Rectal smooth muscle tissue (tissue), 1 donor: ENCODE measurements at regions not wholly inside any gene's neighbourhood (a gene's known extent, or its start where the extent isn't known, plus 50 kb on each side); places are given as distances from the start of the nearest gene placed in this dataset.

ENCODE experiments used
- H3K27ac ChIP-seq: one replicate; pipeline ENCODE4 v1.7.0; 2013; ENCODE audit warnings: low read depth, low read length, inconsistent platforms
- H3K27me3 ChIP-seq: one replicate; pipeline ENCODE4 v1.7.0; 2013; ENCODE audit warnings: low read length; ENCODE audit not compliant: control insufficient read depth, insufficient read depth
- H3K36me3 ChIP-seq: one replicate; pipeline ENCODE4 v1.7.0; 2013; ENCODE audit warnings: low read length; ENCODE audit not compliant: control insufficient read depth, insufficient read depth
- H3K4me1 ChIP-seq: one replicate; pipeline ENCODE4 v1.7.0; 2013; ENCODE audit warnings: low read length; ENCODE audit not compliant: control insufficient read depth, insufficient read depth
- H3K4me3 ChIP-seq: one replicate; pipeline ENCODE4 v1.7.0; 2013; ENCODE audit warnings: low read length
- H3K9ac ChIP-seq: one replicate; pipeline ENCODE4 v1.7.0; 2013; ENCODE audit warnings: low read length

DNA sequence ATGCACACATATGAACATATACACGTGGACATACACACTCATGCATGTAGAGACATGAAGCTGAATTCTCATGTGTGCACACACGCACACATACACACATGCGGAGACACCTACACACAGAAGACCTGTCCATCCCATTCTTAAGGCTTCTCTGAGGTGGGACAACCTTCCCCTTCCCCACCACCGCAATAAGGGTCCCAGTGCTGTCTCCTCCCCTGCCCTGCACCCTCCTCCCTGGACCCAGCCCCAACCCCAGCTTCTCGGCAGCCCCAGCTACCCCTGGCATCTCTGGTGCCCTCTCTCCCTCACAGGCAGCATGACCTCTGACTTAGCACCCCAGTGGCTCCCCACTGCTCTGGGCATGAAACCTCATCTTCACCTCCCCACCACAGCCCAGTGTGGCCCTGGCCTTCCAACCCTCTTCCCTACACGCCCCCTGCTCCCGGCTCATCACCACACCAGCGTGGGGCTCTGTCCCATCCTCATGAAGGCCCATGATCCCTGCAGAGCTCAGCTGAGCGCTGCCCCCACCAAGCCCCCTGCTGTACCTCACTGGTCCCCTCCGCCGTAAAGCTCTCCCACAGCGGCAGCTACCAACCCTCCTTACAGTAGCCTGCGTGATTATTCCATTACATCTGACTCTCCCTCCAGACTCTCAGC lies 204.1 kb upstream of the ZNF536 start:
- H3K27ac ChIP-seq: no peak overlapping the region
- no peaks in the 10 kb centered on the region for H3K36me3 ChIP-seq
- H3K4me1 ChIP-seq: no peaks in the 10 kb centered on the region
- no peaks in the 10 kb centered on the region for H3K27me3 ChIP-seq
- H3K4me3 ChIP-seq: no peak overlapping the region
- H3K9ac ChIP-seq: no peak overlapping the region

DNA sequence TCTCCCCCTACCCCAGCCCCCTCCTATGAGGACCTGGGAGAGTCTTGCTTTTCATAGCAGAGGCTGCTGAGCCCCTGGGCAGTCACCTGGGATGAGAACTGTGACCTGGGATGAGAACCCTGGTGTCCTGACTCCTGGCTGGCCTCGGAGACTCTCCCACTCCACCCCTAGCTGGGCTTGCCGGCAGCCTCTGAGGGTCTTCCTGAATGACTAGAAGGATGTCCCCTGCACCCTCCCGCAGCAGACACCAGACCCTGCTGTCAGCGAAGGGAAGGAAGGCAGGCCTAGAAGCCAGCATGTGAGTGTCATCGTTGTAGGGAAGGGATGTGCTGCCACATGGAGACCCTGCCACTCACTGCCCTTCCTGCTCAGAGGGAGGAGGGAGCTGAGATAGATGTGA lies 203.4 kb upstream of the ZNF536 start:
- Histone ChIP-seq H3K4me3 (no peak overlapping the region), H3K4me1 (no peaks in the 10 kb centered on the region)

DNA sequence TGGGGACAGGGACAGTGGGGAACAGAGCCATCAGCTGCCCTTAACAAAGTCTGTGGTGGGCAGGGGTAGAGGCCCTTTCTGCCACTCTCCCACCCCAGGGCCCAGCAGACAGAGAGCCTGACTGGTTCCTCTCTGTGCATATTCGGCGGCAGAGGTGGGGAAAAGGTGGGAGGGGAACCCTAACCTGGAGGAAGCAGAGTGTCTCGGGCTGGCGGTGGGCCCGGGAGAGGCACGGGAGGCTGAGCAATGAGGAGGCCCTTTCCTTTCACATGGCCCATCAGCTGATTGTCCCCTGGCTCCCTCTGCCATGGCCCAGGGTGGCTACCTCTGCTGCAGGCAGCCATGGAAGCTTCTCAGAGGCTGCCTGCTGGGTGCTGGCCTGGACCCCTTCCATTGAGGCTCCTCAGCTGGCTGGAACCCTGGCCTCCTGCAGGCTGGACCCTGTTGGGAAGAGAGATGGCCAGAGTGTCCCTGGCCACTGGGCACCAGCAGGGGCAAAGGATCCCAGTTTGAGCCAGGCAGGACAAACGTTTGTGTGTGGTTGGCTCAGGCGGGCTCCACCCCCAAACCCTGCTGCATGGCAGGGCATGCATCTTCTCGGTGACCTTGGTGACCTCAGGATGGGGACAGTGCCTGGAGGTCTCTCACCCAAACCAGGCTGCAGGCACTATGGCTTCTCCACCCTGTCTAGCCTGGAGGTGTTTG lies 202.8 kb upstream of the ZNF536 start:
- no peaks in the 10 kb centered on the region for H3K27me3 ChIP-seq
- H3K9ac ChIP-seq: no peak overlapping the region
- no peak overlapping the region for H3K27ac ChIP-seq
- H3K4me3 ChIP-seq: no peak overlapping the region
- no peaks in the 10 kb centered on the region for H3K36me3 ChIP-seq
- H3K4me1 ChIP-seq: no peaks in the 10 kb centered on the region

More for the DNA sequence above, 203.4 kb upstream of the ZNF536 start:
- H3K27ac ChIP-seq: no peak overlapping the region
- H3K9ac ChIP-seq: no peak overlapping the region
- H3K36me3 ChIP-seq: no peaks in the 10 kb centered on the region
- H3K27me3 ChIP-seq: no peaks in the 10 kb centered on the region

GRCh38 chr19:30170081-30170480 lies 202.1 kb upstream of the ZNF536 start:
- Histone ChIP-seq H3K36me3 (no peaks in the 10 kb centered on the region), H3K4me3 (no peak overlapping the region), H3K4me1 (no peaks in the 10 kb centered on the region), H3K27ac (no peak overlapping the region), H3K27me3 (no peaks in the 10 kb centered on the region), H3K9ac (no peak overlapping the region)

DNA sequence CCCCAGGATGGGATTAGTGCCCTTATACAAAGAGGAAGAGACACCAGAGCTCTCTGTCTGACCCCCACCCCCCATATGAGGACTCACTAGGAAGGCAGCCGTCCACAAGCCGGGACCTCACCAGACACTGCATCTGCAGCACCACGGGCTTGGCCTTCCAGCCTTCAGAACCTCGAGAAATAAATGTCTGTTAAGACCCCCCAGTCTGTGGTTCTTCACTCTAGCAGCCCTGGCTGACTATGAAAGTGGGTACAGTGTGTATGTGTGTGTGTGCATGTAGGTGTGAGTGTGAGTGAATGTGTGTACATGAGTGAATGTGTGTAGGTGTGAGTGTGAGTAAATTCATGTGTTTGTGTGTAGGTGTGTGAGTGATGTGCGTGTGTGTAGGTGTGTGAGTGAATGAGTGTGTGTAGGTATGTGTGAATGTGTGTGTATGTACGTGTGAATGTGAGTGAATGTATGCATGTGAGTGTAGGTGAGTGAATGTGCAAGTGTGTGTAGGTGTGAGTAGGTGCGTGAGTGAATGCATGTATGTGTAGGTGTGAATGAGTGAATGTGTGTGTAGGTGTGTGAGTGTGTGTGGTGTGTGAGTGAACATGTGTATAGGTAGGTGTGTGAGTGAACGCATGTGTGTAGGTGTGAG lies 201.6 kb upstream of the ZNF536 start:
- Histone ChIP-seq H3K9ac (no peak overlapping the region), H3K27me3 (no peaks in the 10 kb centered on the region), H3K4me3 (no peak overlapping the region), H3K27ac (no peak overlapping the region), H3K36me3 (no peaks in the 10 kb centered on the region), H3K4me1 (no peaks in the 10 kb centered on the region)

- no peak overlapping the region for H3K27ac ChIP-seq
- H3K9ac ChIP-seq: no peak overlapping the region
- no peaks in the 10 kb centered on the region for H3K27me3 ChIP-seq
- H3K4me1 ChIP-seq: no peaks in the 10 kb centered on the region
- H3K36me3 ChIP-seq: no peaks in the 10 kb centered on the region
- no peak overlapping the region for H3K4me3 ChIP-seq
Observed at GRCh38 chr19:30171138-30171635, 201.0 kb upstream of the ZNF536 start.

DNA sequence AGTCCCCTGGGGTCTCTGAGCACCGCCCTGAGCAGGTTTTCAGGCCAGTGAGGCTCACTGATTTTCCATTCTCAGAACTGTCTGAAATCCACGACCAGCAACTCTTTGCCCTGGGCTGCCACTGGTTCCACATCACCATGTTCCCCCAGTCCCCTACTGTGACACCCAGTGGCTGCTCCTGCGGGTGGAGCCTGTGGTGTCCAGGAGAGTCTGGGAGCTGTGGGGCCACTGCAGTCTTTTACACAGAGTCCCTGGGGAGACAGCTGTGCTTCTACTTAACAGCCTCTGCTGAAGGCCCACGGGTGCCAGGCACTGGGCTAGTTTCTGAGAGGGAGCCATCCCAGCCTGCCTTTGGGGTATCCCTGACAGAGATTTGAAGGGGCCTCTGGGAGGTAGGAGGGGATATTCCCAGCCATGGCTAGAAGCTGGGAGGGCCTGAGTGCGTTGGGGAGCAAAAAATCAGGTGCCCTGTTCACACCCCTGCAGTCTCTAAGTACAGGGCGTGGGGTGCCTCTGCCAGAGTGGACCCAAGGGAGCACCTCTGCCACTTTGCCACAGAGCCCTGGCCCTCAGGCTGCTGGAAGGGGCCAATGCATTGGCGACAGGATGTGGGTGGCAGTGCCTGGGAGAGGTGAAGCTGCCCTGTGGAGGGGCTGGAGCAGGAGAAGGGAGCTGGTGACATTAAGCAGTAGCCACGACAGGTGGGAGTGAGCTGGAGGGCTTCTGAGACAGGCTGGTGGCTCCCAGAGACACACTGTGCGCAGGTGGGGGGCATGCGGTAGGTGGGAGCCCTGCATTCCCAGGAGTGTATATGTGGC lies 200.2 kb upstream of the ZNF536 start:
- no peak overlapping the region for H3K9ac ChIP-seq
- no peaks in the 10 kb centered on the region for H3K36me3 ChIP-seq
- H3K27ac ChIP-seq: no peak overlapping the region
- no peaks in the 10 kb centered on the region for H3K4me1 ChIP-seq
- no peaks in the 10 kb centered on the region for H3K27me3 ChIP-seq
- no peak overlapping the region for H3K4me3 ChIP-seq

GRCh38 chr19:30172613-30173242 lies 199.5 kb upstream of the ZNF536 start:
- Histone ChIP-seq H3K27ac (no peak overlapping the region), H3K27me3 (no peaks in the 10 kb centered on the region)

DNA sequence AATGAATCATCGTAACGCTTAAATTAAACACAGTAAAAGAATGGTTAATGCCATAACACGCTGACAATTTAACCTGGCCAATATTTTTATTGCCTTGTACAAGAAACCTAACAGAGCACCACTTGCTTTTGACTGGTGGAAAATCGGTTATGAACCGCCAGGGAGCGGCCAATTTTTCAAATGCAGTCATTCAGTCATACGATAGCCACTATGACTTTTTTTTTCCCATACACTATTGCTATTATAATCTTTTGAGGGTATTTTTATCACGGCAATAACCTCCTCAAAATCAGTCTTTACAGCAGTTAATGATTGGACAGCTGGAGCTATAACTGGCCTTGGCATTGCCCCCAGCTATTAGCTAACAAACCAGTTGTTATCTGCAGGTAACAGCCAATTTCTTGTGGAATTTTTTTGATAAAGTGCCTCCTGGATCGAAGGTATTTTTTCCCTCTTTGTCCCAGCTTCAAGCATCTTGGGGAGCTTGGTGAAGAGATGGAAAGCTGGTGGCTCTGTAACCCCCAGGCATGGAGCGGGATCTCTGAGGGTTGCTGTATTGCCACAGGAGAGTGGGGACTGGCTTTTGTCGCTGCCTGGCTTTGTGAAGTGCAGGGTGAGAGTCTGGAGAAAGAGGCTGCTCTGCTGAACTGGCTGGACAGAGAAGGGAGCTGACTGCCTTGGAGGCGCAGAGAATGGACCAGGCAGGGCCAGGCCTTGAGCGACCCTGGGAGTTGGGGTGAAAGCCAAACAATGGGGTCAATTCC lies 198.4 kb upstream of the ZNF536 start:
- no peaks in the 10 kb centered on the region for H3K27me3 ChIP-seq
- no peak overlapping the region for H3K27ac ChIP-seq
- H3K36me3 ChIP-seq: no peaks in the 10 kb centered on the region
- H3K4me3 ChIP-seq: no peak overlapping the region
- H3K9ac ChIP-seq: no peak overlapping the region
- H3K4me1 ChIP-seq: no peaks in the 10 kb centered on the region

More at GRCh38 chr19:30172613-30173242, 199.5 kb upstream of the ZNF536 start:
- H3K9ac ChIP-seq: no peak overlapping the region
- no peaks in the 10 kb centered on the region for H3K4me1 ChIP-seq
- H3K36me3 ChIP-seq: no peaks in the 10 kb centered on the region
- H3K4me3 ChIP-seq: no peak overlapping the region

DNA sequence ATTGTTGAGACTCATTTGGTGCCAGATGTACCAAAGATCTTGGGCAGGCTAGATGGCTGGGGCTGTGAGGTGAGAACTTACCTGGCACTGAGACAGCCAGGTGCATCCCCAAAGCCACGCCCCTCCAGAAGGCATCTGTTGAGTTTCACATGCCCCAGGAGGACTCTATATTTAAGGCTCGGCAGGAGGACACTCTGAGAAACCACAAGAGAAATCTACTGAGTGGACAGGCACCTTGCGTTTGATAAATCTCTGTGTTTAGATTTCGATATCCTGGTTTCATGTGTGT lies 197.9 kb upstream of the ZNF536 start:
- no peak overlapping the region for H3K4me3 ChIP-seq
- no peaks in the 10 kb centered on the region for H3K4me1 ChIP-seq
- H3K36me3 ChIP-seq: no peaks in the 10 kb centered on the region
- no peaks in the 10 kb centered on the region for H3K27me3 ChIP-seq
- no peak overlapping the region for H3K27ac ChIP-seq
- H3K9ac ChIP-seq: no peak overlapping the region

DNA sequence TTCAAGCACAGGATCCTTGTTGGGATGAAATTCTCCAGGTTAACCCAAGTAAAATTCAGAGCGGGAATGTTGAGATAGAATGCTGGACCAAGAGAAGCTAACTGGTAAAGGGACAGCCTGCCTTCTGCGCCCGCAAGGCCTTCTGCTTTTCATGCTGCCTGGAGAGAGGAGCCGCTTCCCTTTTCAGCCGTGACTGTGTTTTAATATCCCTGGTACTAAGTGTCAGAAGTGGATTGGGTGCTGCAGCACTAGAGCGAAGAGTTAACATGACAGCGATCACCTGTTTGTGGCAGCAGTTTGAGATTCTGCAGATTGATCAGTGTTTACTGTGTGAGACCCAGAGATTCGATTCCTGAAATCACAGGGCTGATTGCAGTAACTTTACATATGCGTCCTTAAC lies 197.4 kb upstream of the ZNF536 start:
- Histone ChIP-seq H3K9ac (no peak overlapping the region), H3K4me1 (no peaks in the 10 kb centered on the region), H3K4me3 (no peak overlapping the region), H3K27me3 (no peaks in the 10 kb centered on the region), H3K27ac (no peak overlapping the region), H3K36me3 (no peaks in the 10 kb centered on the region)
